ENCODE measurements at regions not wholly inside any gene's neighbourhood (a gene's known extent, or its start where the extent isn't known, plus 50 kb on each side); places are given as distances from the start of the nearest gene placed in this dataset.

- H3K9ac ChIP-seq (ENCODE audit: low read length): no peak overlapping the region
- WGBS (ENCODE audit: insufficient coverage): 67% methylated on average over 1 of the region's 1 CpG
- no peak overlapping the region for H3K4me3 ChIP-seq (ENCODE audit: control extremely low read depth in 1 of 5, extremely low read depth in 1 of 5, insufficient read depth in 1 of 5, low read depth in 2 of 5, low read length in 4 of 5)
- CTCF ChIA-PET: no interaction called here
- H3K27ac Mint-ChIP-seq: no peak overlapping the region
- H3K79me2 ChIP-seq (ENCODE audit: control insufficient read depth, insufficient read depth, low read length): no peaks in the 10 kb centered on the region
- intact Hi-C loops (cut with micrococcal nuclease): no loop called here
- POLR2A ChIA-PET: no interaction called here
- no peak overlapping the region for H3K27ac ChIP-seq (ENCODE audit: low read length in 2 of 2)
- H3K4me1 Mint-ChIP-seq: no peaks in the 10 kb centered on the region
- no peaks in the 10 kb centered on the region for H3K36me3 ChIP-seq (replicated peaks in 1 of 2; ENCODE audit: control extremely low read depth in 1 of 2, control insufficient read depth in 1 of 2, extremely low read depth in 1 of 2, insufficient read depth in 2 of 2, low read length in 1 of 2)
- H3K4me2 ChIP-seq (replicated peaks; ENCODE audit: low read depth, low read length, poor library complexity, severe bottlenecking): no peak overlapping the region
- H3K27me3 ChIP-seq (replicated peaks in 1 of 4; ENCODE audit: control extremely low read depth in 1 of 4, control insufficient read depth in 3 of 4, insufficient read depth in 4 of 4, low read length in 3 of 4): no peaks in the 10 kb centered on the region
- no peak for DNase-seq
- H2AFZ ChIP-seq (ENCODE audit: insufficient read depth, low read depth, low read length, poor library complexity, severe bottlenecking): no peak overlapping the region
- no peaks in the 10 kb centered on the region for H3K4me1 ChIP-seq (ENCODE audit: control insufficient read depth in 2 of 2, insufficient read depth in 2 of 2, low read length in 2 of 2)
- TF ChIP-seq EZH2 (IDR thresholded peaks at IDR 0.05; ENCODE audit: borderline replicate concordance, insufficient read depth, low read depth, low read length, poor library complexity, severe bottlenecking): no peak
- ATAC-seq (ENCODE audit: low read depth): no peak
- no peaks in the 10 kb centered on the region for H3K9me3 ChIP-seq (ENCODE audit: control extremely low read depth in 1 of 3, control insufficient read depth in 2 of 3, insufficient read depth in 1 of 3, low read length in 2 of 3)
- no peaks in the 10 kb centered on the region for H4K20me1 ChIP-seq (ENCODE audit: control insufficient read depth, insufficient read depth, low read length, poor library complexity, severe bottlenecking)
- peaks cover 2% of the 10 kb centered on the region for H3K9me3 Mint-ChIP-seq (ENCODE audit: insufficient read depth)
- no peaks in the 10 kb centered on the region for H3K27me3 Mint-ChIP-seq
- H3K4me3 Mint-ChIP-seq: no peak overlapping the region
Observed at GRCh38 chr5:104763216-104763615, 1200.6 kb upstream of the NUDT12 start.

DNA sequence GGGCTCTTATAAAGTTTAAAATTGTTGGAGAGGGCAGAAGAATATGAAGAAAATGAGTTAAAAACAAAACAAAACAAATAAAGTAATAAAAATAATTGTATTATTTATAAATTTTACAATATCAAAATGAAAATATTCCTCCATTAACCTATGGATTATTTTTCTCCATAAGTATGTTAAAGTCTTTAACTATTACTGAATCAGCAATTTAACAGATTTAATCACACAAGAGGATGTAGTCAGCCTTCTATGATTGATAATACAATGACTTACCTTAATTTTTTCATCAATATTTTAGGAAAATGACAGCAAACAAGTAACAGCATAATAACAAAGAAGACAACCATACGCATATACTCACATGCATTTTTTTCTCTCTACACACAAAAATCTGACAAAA lies 1195.3 kb upstream of the NUDT12 start:
- ATAC-seq (ENCODE audit: low read depth): no peak
- no CpG with 5 or more reads among the region's 1 CpG for WGBS (ENCODE audit: insufficient coverage)
- H3K27ac ChIP-seq (ENCODE audit: low read length in 2 of 2): no peak overlapping the region
- no peaks in the 10 kb centered on the region for H3K4me1 ChIP-seq (ENCODE audit: control insufficient read depth in 2 of 2, insufficient read depth in 2 of 2, low read length in 2 of 2)
- no peak overlapping the region for H3K27ac Mint-ChIP-seq
- no peaks in the 10 kb centered on the region for H3K9me3 Mint-ChIP-seq (ENCODE audit: insufficient read depth)
- no peaks in the 10 kb centered on the region for H3K27me3 Mint-ChIP-seq
- POLR2A ChIA-PET: no interaction called here
- no peak overlapping the region for H2AFZ ChIP-seq (ENCODE audit: insufficient read depth, low read depth, low read length, poor library complexity, severe bottlenecking)
- H3K27me3 ChIP-seq (replicated peaks in 1 of 4; ENCODE audit: control extremely low read depth in 1 of 4, control insufficient read depth in 3 of 4, insufficient read depth in 4 of 4, low read length in 3 of 4): no peaks in the 10 kb centered on the region
- H3K36me3 ChIP-seq (replicated peaks in 1 of 2; ENCODE audit: control extremely low read depth in 1 of 2, control insufficient read depth in 1 of 2, extremely low read depth in 1 of 2, insufficient read depth in 2 of 2, low read length in 1 of 2): no peaks in the 10 kb centered on the region
- intact Hi-C loops (cut with micrococcal nuclease): no loop called here
- no peaks in the 10 kb centered on the region for H3K79me2 ChIP-seq (ENCODE audit: control insufficient read depth, insufficient read depth, low read length)
- H3K9me3 ChIP-seq (ENCODE audit: control extremely low read depth in 1 of 3, control insufficient read depth in 2 of 3, insufficient read depth in 1 of 3, low read length in 2 of 3): peaks cover 0 to 1% (median 0%) of the 10 kb centered on the region in 3 donors
- H3K4me2 ChIP-seq (replicated peaks; ENCODE audit: low read depth, low read length, poor library complexity, severe bottlenecking): no peak overlapping the region
- H3K4me1 Mint-ChIP-seq: no peaks in the 10 kb centered on the region
- H4K20me1 ChIP-seq (ENCODE audit: control insufficient read depth, insufficient read depth, low read length, poor library complexity, severe bottlenecking): no peaks in the 10 kb centered on the region
- no peak overlapping the region for H3K4me3 Mint-ChIP-seq
- H3K4me3 ChIP-seq (ENCODE audit: control extremely low read depth in 1 of 5, extremely low read depth in 1 of 5, insufficient read depth in 1 of 5, low read depth in 2 of 5, low read length in 4 of 5): no peak overlapping the region
- CTCF ChIA-PET: no interaction called here
- DNase-seq: no peak
- TF ChIP-seq CTCF (IDR thresholded peaks at IDR 0.05): no peak
- TF ChIP-seq EZH2 (IDR thresholded peaks at IDR 0.05; ENCODE audit: borderline replicate concordance, insufficient read depth, low read depth, low read length, poor library complexity, severe bottlenecking): no peak
- H3K9ac ChIP-seq (ENCODE audit: low read length): no peak overlapping the region
